Vagina (tissue), 2 donors: ENCODE measurements at regions not wholly inside any gene's neighbourhood (a gene's known extent, or its start where the extent isn't known, plus 50 kb on each side); places are given as distances from the start of the nearest gene placed in this dataset.

ENCODE experiments used
- POLR2A ChIP-seq, 2 donors: fragments of 450-650 bp; IDR thresholded peaks; one replicate each; pipeline ENCODE4 v1.6.1; 2017; ENCODE audit warnings: antibody characterized with exemption in 2 of 2, mild to moderate bottlenecking in 2 of 2, moderate library complexity in 2 of 2
- POLR2AphosphoS5 ChIP-seq, 2 donors: sonication (generic); formaldehyde crosslinking; IDR thresholded peaks; one replicate each; pipeline ENCODE4 v1.9.0; 2017; ENCODE audit warnings: antibody characterized with exemption in 2 of 2, mild to moderate bottlenecking in 2 of 2, low read depth in 1 of 2; ENCODE audit not compliant: insufficient read depth in 1 of 2
- TF ChIP-seq, protein P1 (sequence below), 3 experiments: fragments of 450-650 bp in 2 of 3; fragments of 200-600 bp in 1 of 3; sonication (generic) in 1 of 3; IDR thresholded peaks; one replicate each; pipeline ENCODE4 v1.5.1; 2017 to 2019; ENCODE audit warnings: antibody characterized with exemption in 3 of 3, mild to moderate bottlenecking in 2 of 3, moderate library complexity in 2 of 3

DNA sequence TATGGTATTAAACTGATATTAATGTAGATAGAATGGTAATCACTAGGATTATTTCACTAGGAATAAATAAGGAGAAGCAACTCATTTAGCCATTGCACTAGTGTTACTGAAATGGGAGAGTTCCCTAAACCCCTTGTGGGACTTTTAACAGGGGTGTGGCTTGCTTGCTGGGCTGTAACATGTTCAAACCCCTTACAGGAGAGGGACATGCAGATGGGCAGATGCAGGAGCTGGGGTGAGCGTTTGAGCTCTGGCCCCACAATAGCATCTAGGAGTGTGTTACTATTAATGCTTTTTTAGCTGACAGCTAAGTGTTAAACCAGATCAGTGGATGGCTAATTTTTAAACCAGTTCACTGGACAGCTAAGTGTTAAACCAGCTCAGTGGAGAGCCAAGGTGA, 89.3 kb upstream of the ST8SIA4 start:
- TF ChIP-seq, protein P1, sequence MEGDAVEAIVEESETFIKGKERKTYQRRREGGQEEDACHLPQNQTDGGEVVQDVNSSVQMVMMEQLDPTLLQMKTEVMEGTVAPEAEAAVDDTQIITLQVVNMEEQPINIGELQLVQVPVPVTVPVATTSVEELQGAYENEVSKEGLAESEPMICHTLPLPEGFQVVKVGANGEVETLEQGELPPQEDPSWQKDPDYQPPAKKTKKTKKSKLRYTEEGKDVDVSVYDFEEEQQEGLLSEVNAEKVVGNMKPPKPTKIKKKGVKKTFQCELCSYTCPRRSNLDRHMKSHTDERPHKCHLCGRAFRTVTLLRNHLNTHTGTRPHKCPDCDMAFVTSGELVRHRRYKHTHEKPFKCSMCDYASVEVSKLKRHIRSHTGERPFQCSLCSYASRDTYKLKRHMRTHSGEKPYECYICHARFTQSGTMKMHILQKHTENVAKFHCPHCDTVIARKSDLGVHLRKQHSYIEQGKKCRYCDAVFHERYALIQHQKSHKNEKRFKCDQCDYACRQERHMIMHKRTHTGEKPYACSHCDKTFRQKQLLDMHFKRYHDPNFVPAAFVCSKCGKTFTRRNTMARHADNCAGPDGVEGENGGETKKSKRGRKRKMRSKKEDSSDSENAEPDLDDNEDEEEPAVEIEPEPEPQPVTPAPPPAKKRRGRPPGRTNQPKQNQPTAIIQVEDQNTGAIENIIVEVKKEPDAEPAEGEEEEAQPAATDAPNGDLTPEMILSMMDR (IDR thresholded peaks at IDR 0.05) = no peak
- no peak for TF ChIP-seq POLR2AphosphoS5 (IDR thresholded peaks at IDR 0.05; ENCODE audit: insufficient read depth in 1 of 2, low read depth in 1 of 2)
- TF ChIP-seq POLR2A (IDR thresholded peaks at IDR 0.05) = no peak
